GM23338 (cell line): ENCODE measurements at regions not wholly inside any gene's neighbourhood (a gene's known extent, or its start where the extent isn't known, plus 50 kb on each side); places are given as distances from the start of the nearest gene placed in this dataset.

Source experiments
- ATAC-seq: fragments of 200-7000 bp; cut with Tn5 transposase; 3 replicates; pipeline ENCODE4 v1.9.1; 2020
- DNase-seq: peaks from one replicate; pipeline ENCODE4 v3.0.0-alpha.2; 2015; ENCODE audit warnings: low spot score
- H2AFZ ChIP-seq: fragments of 200-600 bp; sonication (generic); 2 replicates; pipeline ENCODE4 v1.8.0; 2016; ENCODE audit warnings: antibody characterized with exemption, mild to moderate bottlenecking, moderate library complexity
- H3F3A ChIP-seq: fragments of 200-600 bp; sonication (generic); replicated peaks from 2 replicates; pipeline ENCODE4 v1.8.0; 2017; ENCODE audit warnings: antibody characterized with exemption, mixed run types, low read depth
- H3K27ac ChIP-seq: fragments of 200-600 bp; sonication (generic); 2 replicates; pipeline ENCODE4 v1.6.1; 2016; ENCODE audit warnings: low read depth
- H3K27me3 ChIP-seq: fragments of 200-600 bp; sonication (generic); 2 replicates; pipeline ENCODE4 v1.8.0; 2016; ENCODE audit warnings: mild to moderate bottlenecking, mixed run types, moderate library complexity; ENCODE audit not compliant: insufficient read depth
- H3K36me3 ChIP-seq: fragments of 200-600 bp; sonication (generic); 2 replicates; pipeline ENCODE4 v1.8.0; 2016; ENCODE audit warnings: mild to moderate bottlenecking; ENCODE audit not compliant: insufficient read depth
- H3K4me1 ChIP-seq: fragments of 200-600 bp; sonication (generic); 2 replicates; pipeline ENCODE4 v1.8.0; 2016; ENCODE audit warnings: mild to moderate bottlenecking, moderate library complexity; ENCODE audit not compliant: insufficient read depth
- H3K4me2 ChIP-seq: fragments of 200-600 bp; sonication (generic); 2 replicates; pipeline ENCODE4 v1.7.1; 2017; ENCODE audit warnings: mixed run types
- H3K4me3 ChIP-seq: fragments of 200-600 bp; sonication (generic); 2 replicates; pipeline ENCODE4 v1.6.1; 2016; ENCODE audit warnings: mixed run types
- H3K79me2 ChIP-seq: fragments of 200-600 bp; sonication (generic); replicated peaks from 2 replicates; pipeline ENCODE4 v1.8.0; 2017; ENCODE audit warnings: mild to moderate bottlenecking; ENCODE audit not compliant: insufficient read depth
- H3K9me2 ChIP-seq: fragments of 200-600 bp; sonication (generic); 2 replicates; pipeline ENCODE4 v1.8.0; 2017; ENCODE audit not compliant: insufficient read depth
- H4K20me1 ChIP-seq: fragments of 200-600 bp; sonication (generic); replicated peaks from 2 replicates; pipeline ENCODE4 v1.8.0; 2017; ENCODE audit warnings: mild to moderate bottlenecking; ENCODE audit not compliant: insufficient read depth
- H3K27ac Mint-ChIP-seq: 2 replicates; pipeline ENCODE4 v1.8.0; 2020; ENCODE audit warnings: inconsistent platforms, mild to moderate bottlenecking, moderate library complexity, mixed read lengths
- H3K27me3 Mint-ChIP-seq: 3 replicates; pipeline ENCODE4 v1.8.0; 2022; ENCODE audit warnings: low read depth, mild to moderate bottlenecking, moderate library complexity, mixed read lengths, inconsistent platforms; ENCODE audit not compliant: insufficient read depth, poor library complexity
- H3K36me3 Mint-ChIP-seq: 3 replicates; pipeline ENCODE4 v1.8.0; 2021; ENCODE audit warnings: low read depth, mild to moderate bottlenecking, inconsistent platforms, moderate library complexity, mixed read lengths
- H3K4me1 Mint-ChIP-seq: 3 replicates; pipeline ENCODE4 v1.8.0; 2020; ENCODE audit warnings: mild to moderate bottlenecking, inconsistent platforms, mixed read lengths
- H3K4me3 Mint-ChIP-seq: 3 replicates; pipeline ENCODE4 v1.8.0; 2021; ENCODE audit warnings: moderate library complexity, mild to moderate bottlenecking, inconsistent platforms, mixed read lengths
- H3K9me3 Mint-ChIP-seq: 3 replicates; pipeline ENCODE4 v1.8.0; 2020; ENCODE audit warnings: moderate library complexity, mild to moderate bottlenecking, inconsistent platforms, mixed read lengths
- ETS1 ChIP-seq: IDR thresholded peaks from 2 replicates; pipeline ENCODE4 v1.6.1; 2016; ENCODE audit warnings: antibody characterized with exemption
- EZH2phosphoT487 ChIP-seq: fragments of 200-600 bp; sonication (generic); IDR thresholded peaks from one replicate; pipeline ENCODE4 v1.8.1; 2018; ENCODE audit warnings: antibody characterized with exemption; ENCODE audit not compliant: unreplicated experiment
- STAT1 ChIP-seq: IDR thresholded peaks from one replicate; pipeline ENCODE4 v1.6.1; 2016; ENCODE audit warnings: antibody characterized with exemption; ENCODE audit not compliant: unreplicated experiment
- ZNF114 ChIP-seq: fragments of 250-450 bp; sonication (Bioruptor Pico); IDR thresholded peaks from 2 replicates; pipeline ENCODE4 v1.5.0; 2020; ENCODE audit warnings: mild to moderate bottlenecking, moderate library complexity
- ZNF331 ChIP-seq: fragments of 250-450 bp; sonication (Bioruptor Pico); IDR thresholded peaks from 2 replicates; pipeline ENCODE4 v1.5.0; 2020; ENCODE audit warnings: low read depth, mild to moderate bottlenecking, moderate library complexity
- TF ChIP-seq, protein P1 (sequence below): fragments of 250-450 bp; sonication (Bioruptor Pico); IDR thresholded peaks from 2 replicates; pipeline ENCODE4 v1.5.0; 2020; ENCODE audit warnings: mild to moderate bottlenecking, moderate library complexity
- TF ChIP-seq, protein P2 (sequence below), 2 experiments: fragments of 200-600 bp in 1 of 2; sonication (generic) in 1 of 2; conservative IDR thresholded peaks; 2 replicates each; pipeline versions ENCODE4 v1.5.1 to v1.6.1; 2016 to 2017; ENCODE audit warnings: antibody characterized with exemption in 2 of 2, low read depth in 2 of 2, mild to moderate bottlenecking in 2 of 2, moderate library complexity in 1 of 2

- TF ChIP-seq, protein P1, sequence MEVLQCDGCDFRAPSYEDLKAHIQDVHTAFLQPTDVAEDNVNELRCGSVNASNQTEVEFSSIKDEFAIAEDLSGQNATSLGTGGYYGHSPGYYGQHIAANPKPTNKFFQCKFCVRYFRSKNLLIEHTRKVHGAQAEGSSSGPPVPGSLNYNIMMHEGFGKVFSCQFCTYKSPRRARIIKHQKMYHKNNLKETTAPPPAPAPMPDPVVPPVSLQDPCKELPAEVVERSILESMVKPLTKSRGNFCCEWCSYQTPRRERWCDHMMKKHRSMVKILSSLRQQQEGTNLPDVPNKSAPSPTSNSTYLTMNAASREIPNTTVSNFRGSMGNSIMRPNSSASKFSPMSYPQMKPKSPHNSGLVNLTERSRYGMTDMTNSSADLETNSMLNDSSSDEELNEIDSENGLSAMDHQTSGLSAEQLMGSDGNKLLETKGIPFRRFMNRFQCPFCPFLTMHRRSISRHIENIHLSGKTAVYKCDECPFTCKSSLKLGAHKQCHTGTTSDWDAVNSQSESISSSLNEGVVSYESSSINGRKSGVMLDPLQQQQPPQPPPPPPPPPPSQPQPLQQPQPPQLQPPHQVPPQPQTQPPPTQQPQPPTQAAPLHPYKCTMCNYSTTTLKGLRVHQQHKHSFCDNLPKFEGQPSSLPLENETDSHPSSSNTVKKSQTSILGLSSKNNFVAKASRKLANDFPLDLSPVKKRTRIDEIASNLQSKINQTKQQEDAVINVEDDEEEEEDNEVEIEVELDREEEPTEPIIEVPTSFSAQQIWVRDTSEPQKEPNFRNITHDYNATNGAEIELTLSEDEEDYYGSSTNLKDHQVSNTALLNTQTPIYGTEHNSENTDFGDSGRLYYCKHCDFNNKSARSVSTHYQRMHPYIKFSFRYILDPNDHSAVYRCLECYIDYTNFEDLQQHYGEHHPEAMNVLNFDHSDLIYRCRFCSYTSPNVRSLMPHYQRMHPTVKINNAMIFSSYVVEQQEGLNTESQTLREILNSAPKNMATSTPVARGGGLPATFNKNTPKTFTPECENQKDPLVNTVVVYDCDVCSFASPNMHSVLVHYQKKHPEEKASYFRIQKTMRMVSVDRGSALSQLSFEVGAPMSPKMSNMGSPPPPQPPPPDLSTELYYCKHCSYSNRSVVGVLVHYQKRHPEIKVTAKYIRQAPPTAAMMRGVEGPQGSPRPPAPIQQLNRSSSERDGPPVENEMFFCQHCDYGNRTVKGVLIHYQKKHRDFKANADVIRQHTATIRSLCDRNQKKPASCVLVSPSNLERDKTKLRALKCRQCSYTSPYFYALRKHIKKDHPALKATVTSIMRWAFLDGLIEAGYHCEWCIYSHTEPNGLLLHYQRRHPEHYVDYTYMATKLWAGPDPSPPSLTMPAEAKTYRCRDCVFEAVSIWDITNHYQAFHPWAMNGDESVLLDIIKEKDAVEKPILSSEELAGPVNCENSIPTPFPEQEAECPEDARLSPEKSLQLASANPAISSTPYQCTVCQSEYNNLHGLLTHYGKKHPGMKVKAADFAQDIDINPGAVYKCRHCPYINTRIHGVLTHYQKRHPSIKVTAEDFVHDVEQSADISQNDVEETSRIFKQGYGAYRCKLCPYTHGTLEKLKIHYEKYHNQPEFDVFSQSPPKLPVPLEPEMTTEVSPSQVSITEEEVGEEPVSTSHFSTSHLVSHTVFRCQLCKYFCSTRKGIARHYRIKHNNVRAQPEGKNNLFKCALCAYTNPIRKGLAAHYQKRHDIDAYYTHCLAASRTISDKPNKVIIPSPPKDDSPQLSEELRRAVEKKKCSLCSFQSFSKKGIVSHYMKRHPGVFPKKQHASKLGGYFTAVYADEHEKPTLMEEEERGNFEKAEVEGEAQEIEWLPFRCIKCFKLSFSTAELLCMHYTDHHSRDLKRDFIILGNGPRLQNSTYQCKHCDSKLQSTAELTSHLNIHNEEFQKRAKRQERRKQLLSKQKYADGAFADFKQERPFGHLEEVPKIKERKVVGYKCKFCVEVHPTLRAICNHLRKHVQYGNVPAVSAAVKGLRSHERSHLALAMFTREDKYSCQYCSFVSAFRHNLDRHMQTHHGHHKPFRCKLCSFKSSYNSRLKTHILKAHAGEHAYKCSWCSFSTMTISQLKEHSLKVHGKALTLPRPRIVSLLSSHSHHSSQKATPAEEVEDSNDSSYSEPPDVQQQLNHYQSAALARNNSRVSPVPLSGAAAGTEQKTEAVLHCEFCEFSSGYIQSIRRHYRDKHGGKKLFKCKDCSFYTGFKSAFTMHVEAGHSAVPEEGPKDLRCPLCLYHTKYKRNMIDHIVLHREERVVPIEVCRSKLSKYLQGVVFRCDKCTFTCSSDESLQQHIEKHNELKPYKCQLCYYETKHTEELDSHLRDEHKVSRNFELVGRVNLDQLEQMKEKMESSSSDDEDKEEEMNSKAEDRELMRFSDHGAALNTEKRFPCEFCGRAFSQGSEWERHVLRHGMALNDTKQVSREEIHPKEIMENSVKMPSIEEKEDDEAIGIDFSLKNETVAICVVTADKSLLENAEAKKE (CRISPR knock-in tag) = no peak
Observed at GRCh38 chr13:87131611-87132010, 539.6 kb upstream of the SLITRK5 start (continued).

DNA sequence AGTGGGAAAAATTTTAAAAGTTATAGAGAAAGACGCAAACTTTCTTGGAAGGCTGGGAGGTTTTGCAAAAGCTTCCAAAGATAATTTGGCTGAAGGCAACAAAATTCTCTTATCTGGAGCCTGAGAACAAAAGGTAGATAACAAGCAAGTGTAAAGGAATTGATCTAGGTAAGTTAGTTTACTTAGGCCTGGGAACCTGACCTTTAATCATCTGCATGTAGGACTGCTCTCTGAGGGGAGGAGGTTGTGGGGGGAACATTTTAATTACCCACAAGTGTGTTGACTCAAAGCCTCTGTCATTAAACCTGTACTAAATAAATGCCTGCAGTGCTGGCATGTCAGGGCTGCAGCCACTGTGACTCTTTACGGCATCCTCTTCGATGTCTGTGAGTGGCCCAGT lies 532.3 kb upstream of the SLITRK5 start:
- no peak overlapping the region for H3K27ac Mint-ChIP-seq
- Histone ChIP-seq H3K4me1 (no peaks in the 10 kb centered on the region), H3K36me3 (no peaks in the 10 kb centered on the region), H4K20me1 (no peaks in the 10 kb centered on the region), H3K79me2 (no peaks in the 10 kb centered on the region), H3K9me2 (no peaks in the 10 kb centered on the region), H3K4me2 (no peak overlapping the region), H3K27me3 (no peaks in the 10 kb centered on the region), H3F3A (no peaks in the 10 kb centered on the region), H3K4me3 (no peak overlapping the region), H2AFZ (no peak overlapping the region), H3K27ac (no peak overlapping the region)
- H3K4me3 Mint-ChIP-seq = no peak overlapping the region
- peaks cover 6% of the 10 kb centered on the region; the same call in 2 of the 3 replicates for H3K9me3 Mint-ChIP-seq
- no peak for DNase-seq
- ATAC-seq = no peak
- no peaks in the 10 kb centered on the region; the same call in 2 of the 3 replicates for H3K36me3 Mint-ChIP-seq
- H3K4me1 Mint-ChIP-seq = no peaks in the 10 kb centered on the region
- H3K27me3 Mint-ChIP-seq = no peaks in the 10 kb centered on the region
- TF ChIP-seq, protein P2, sequence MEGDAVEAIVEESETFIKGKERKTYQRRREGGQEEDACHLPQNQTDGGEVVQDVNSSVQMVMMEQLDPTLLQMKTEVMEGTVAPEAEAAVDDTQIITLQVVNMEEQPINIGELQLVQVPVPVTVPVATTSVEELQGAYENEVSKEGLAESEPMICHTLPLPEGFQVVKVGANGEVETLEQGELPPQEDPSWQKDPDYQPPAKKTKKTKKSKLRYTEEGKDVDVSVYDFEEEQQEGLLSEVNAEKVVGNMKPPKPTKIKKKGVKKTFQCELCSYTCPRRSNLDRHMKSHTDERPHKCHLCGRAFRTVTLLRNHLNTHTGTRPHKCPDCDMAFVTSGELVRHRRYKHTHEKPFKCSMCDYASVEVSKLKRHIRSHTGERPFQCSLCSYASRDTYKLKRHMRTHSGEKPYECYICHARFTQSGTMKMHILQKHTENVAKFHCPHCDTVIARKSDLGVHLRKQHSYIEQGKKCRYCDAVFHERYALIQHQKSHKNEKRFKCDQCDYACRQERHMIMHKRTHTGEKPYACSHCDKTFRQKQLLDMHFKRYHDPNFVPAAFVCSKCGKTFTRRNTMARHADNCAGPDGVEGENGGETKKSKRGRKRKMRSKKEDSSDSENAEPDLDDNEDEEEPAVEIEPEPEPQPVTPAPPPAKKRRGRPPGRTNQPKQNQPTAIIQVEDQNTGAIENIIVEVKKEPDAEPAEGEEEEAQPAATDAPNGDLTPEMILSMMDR (conservative IDR thresholded peaks at IDR 0.05; ENCODE audit: low read depth in 2 of 2) = no peak
- TF ChIP-seq ETS1 (no peak), ZNF331 (CRISPR knock-in tag) (no peak), STAT1 (no peak), EZH2phosphoT487 (no peak), ZNF114 (no peak)
- TF ChIP-seq, protein P1 (CRISPR knock-in tag) = no peak
